Adrenal gland (tissue), 5 donors: ENCODE measurements at regions not wholly inside any gene's neighbourhood (a gene's known extent, or its start where the extent isn't known, plus 50 kb on each side); places are given as distances from the start of the nearest gene placed in this dataset.

Source experiments
- POLR2A ChIP-seq, 2 donors: fragments of 450-650 bp; IDR thresholded peaks; one replicate each; pipeline ENCODE4 v1.6.1; 2017; ENCODE audit warnings: antibody characterized with exemption in 2 of 2, mild to moderate bottlenecking in 2 of 2, moderate library complexity in 1 of 2
- TF ChIP-seq, protein P1 (sequence below), 6 experiments: fragments of 450-650 bp in 4 of 6; fragments of 200-600 bp in 2 of 6; sonication (generic) in 1 of 6; IDR thresholded peaks; 1 replicate in 5 of 6; 2 replicates in 1 of 6; pipeline versions ENCODE4 v1.5.1 to v1.8.0; 2016 to 2021; ENCODE audit warnings: antibody characterized with exemption in 6 of 6, mild to moderate bottlenecking in 2 of 6, moderate library complexity in 1 of 6
- donor health status: DM: no; HTN: no; CAD: no.

- no peak for TF ChIP-seq POLR2A (IDR thresholded peaks at IDR 0.05)
- TF ChIP-seq, protein P1, sequence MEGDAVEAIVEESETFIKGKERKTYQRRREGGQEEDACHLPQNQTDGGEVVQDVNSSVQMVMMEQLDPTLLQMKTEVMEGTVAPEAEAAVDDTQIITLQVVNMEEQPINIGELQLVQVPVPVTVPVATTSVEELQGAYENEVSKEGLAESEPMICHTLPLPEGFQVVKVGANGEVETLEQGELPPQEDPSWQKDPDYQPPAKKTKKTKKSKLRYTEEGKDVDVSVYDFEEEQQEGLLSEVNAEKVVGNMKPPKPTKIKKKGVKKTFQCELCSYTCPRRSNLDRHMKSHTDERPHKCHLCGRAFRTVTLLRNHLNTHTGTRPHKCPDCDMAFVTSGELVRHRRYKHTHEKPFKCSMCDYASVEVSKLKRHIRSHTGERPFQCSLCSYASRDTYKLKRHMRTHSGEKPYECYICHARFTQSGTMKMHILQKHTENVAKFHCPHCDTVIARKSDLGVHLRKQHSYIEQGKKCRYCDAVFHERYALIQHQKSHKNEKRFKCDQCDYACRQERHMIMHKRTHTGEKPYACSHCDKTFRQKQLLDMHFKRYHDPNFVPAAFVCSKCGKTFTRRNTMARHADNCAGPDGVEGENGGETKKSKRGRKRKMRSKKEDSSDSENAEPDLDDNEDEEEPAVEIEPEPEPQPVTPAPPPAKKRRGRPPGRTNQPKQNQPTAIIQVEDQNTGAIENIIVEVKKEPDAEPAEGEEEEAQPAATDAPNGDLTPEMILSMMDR (IDR thresholded peaks at IDR 0.05), result no peak
Observed at GRCh38 chr20:1808101-1808500, 87.1 kb upstream of the SIRPA start.
